Spinal cord (tissue), 9 donors: ENCODE measurements at regions not wholly inside any gene's neighbourhood (a gene's known extent, or its start where the extent isn't known, plus 50 kb on each side); places are given as distances from the start of the nearest gene placed in this dataset.
A peak's percentile ranks its signal among the peaks of the same experiment; 100 is the strongest.

Experiments used
- DNase-seq, 6 donors: peaks; one replicate each; pipeline versions ENCODE4 v3.0.0 to v3.0.0-alpha.2; 2013 to 2015; ENCODE audit warnings: low spot score in 6 of 6, low read depth in 4 of 6
- H3K27ac ChIP-seq: one replicate; pipeline ENCODE4 v1.5.1; 2013; ENCODE audit warnings: low read depth, low read length, control low read depth
- H3K27me3 ChIP-seq: one replicate; pipeline ENCODE4 v1.6.1; 2013; ENCODE audit warnings: low read length; ENCODE audit not compliant: control insufficient read depth, insufficient read depth
- H3K36me3 ChIP-seq: one replicate; pipeline ENCODE4 v1.6.1; 2013; ENCODE audit warnings: low read length; ENCODE audit not compliant: control insufficient read depth, insufficient read depth
- H3K4me1 ChIP-seq: one replicate; pipeline ENCODE4 v1.6.1; 2013; ENCODE audit warnings: low read length; ENCODE audit not compliant: control insufficient read depth, insufficient read depth
- H3K4me3 ChIP-seq: one replicate; pipeline ENCODE4 v1.5.1; 2013; ENCODE audit warnings: low read depth, low read length, control low read depth
- H3K9me3 ChIP-seq: one replicate; pipeline ENCODE4 v1.6.1; 2013; ENCODE audit warnings: low read length; ENCODE audit not compliant: control insufficient read depth, insufficient read depth
- WGBS: methylation state at CpG from one replicate; pipeline ENCODE4 v1.1.5; 2013; ENCODE audit warnings: missing lambda C conversion rate; ENCODE audit not compliant: insufficient coverage; 5-methylcytosine and 5-hydroxymethylcytosine counted together
- donor health status: healthy.

DNA sequence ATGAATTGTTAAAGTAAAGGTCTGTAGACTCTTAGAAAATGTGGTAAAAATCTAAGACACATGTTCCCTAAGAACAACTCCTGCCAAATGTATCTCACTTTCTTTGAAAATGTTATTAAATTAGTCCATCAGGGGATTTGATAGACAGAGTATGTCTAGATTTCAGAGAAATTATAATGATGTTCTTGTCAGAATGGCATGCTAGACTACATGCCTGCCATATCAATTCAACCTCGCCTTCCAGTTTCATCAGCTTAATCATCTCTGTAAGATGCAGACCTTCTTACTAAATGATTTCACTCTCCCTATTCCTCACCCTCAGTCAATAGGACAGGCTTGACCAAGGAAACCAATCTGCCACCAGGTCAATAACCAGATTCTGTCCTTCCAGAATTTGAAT is 368.4 kb downstream of the TXNL1 start:
- H3K9me3 ChIP-seq: no peaks in the 10 kb centered on the region
- H3K27me3 ChIP-seq: no peaks in the 10 kb centered on the region
- no peaks in the 10 kb centered on the region for H3K36me3 ChIP-seq
- no peak overlapping the region for H3K27ac ChIP-seq
- H3K4me3 ChIP-seq: no peak overlapping the region
- 100% methylated on average over 1 of the region's 1 CpG for WGBS
- DNase-seq: no peak
- H3K4me1 ChIP-seq: no peaks in the 10 kb centered on the region

DNA sequence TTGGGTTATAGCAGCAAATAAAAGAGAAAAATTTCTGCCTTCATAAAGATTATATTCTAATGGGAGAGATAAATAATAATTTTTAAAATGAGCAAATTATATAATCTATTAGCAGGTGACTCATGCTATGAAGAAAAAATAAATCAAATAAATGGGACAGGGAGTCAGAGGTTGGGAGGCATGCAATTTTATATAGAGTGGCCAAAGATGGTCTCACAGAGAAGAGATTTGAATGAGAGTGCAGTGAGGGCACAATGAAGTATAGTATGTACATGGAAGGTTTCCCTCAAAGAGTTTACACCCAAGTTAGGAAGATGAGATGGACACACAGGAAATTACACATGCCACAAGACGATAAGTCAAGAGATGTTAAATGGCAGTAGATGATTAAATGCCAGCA is 369.4 kb downstream of the TXNL1 start:
- no peak for DNase-seq
- Histone ChIP-seq H3K36me3 (no peaks in the 10 kb centered on the region), H3K4me3 (no peak overlapping the region), H3K27ac (no peak overlapping the region), H3K27me3 (no peaks in the 10 kb centered on the region), H3K9me3 (no peaks in the 10 kb centered on the region), H3K4me1 (no peaks in the 10 kb centered on the region)
- 90% methylated on average over 1 of the region's 1 CpG for WGBS

DNA sequence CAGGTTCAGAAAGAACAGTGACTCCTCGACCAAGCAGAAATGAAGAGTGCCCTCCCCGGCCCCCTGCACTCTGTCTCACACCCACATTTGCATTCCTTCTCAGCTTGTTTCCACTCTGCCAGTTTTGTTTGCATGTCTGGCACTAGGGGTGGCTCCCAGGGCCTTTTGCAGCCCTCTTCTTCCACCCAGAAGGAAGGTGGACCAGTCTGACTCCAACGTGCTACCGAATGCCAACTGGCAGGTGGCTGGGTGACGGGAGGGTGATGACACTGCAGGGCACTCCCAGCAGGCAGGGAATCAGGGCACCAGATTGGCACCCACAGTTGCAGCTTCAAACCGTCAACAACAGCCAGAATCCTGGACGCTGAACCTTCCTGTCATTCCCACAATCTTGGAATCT is 371.1 kb downstream of the TXNL1 start:
- DNase-seq: peak in 1 of 6 donors; percentile 81

DNA sequence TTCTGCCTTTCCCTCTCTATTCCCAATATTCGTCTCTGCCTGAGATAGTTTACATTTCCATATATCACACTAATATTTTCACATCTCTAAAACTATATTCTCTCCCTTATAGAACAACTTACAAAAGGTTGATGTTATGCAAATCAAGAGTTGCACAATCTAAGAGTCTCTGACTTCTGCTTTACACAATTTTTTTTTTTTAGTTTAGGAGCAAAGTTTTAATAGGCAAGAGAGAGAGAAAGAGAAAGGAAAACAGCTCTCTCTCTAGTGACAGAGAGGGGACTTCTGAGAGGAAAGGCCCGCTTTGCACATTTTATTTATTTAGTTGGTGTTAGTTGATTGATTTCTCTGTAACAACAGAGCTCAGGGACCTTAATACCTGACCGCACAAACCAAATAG is 380.2 kb downstream of the TXNL1 start:
- H3K9me3 ChIP-seq: no peaks in the 10 kb centered on the region
- H3K27me3 ChIP-seq: no peaks in the 10 kb centered on the region
- WGBS: 78% methylated on average over 1 of the region's 3 CpGs
- H3K36me3 ChIP-seq: no peaks in the 10 kb centered on the region
- no peaks in the 10 kb centered on the region for H3K4me1 ChIP-seq
- no peak overlapping the region for H3K4me3 ChIP-seq
- H3K27ac ChIP-seq: no peak overlapping the region
- no peak for DNase-seq

More for the DNA sequence above, 371.1 kb downstream of the TXNL1 start:
- Histone ChIP-seq H3K27me3 (no peaks in the 10 kb centered on the region), H3K4me3 (no peak overlapping the region), H3K9me3 (no peaks in the 10 kb centered on the region), H3K36me3 (no peaks in the 10 kb centered on the region), H3K27ac (no peak overlapping the region), H3K4me1 (no peaks in the 10 kb centered on the region)
- WGBS: 69% methylated on average over 7 of the region's 7 CpGs

DNA sequence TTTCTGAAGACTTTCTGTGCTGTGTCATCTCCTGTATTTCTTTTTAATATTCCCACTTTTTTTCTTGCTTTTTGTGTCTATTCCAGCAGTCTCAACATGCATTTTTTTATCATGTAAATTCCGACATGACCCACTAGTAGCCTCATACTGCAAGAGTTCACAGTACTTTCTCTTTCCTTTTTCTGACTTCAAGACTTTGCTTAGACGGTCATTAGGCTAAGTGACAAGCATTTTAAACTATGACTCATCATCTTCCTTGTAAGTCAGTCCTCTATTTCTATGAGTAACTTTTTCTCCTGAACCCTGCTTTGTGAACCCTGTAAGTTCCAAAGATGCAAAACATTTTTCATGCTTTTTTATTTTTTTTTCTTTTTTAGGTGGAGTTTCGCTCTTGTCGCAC is 381.2 kb downstream of the TXNL1 start:
- no peaks in the 10 kb centered on the region for H3K9me3 ChIP-seq
- H3K4me3 ChIP-seq: no peak overlapping the region
- H3K4me1 ChIP-seq: no peaks in the 10 kb centered on the region
- no peaks in the 10 kb centered on the region for H3K27me3 ChIP-seq
- 56% methylated on average over 2 of the region's 4 CpGs for WGBS
- DNase-seq: no peak
- H3K36me3 ChIP-seq: no peaks in the 10 kb centered on the region
- H3K27ac ChIP-seq: no peak overlapping the region

DNA sequence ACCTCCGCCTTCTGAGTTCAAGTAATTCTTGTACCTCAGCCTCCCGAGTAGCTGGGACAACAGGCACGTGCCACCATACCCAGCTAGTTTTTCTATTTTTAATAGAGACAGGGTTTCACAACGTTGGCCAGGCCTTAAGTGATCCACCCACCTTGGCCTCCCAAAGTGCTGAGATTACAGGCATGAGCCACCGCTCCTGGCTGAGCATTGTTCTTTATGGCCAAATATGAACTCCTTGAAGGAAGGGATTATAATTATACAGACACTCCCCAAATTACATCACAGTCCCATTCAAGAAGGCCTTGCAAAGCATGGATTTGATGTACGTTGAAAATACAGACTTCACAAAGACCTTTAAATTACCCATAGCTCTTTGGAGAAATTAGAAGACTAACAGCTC is 381.7 kb downstream of the TXNL1 start:
- 83% methylated on average over 4 of the region's 6 CpGs for WGBS
- H3K36me3 ChIP-seq: no peaks in the 10 kb centered on the region
- H3K4me3 ChIP-seq: no peak overlapping the region
- H3K27me3 ChIP-seq: no peaks in the 10 kb centered on the region
- no peaks in the 10 kb centered on the region for H3K9me3 ChIP-seq
- no peaks in the 10 kb centered on the region for H3K4me1 ChIP-seq
- H3K27ac ChIP-seq: no peak overlapping the region
- no peak for DNase-seq

DNA sequence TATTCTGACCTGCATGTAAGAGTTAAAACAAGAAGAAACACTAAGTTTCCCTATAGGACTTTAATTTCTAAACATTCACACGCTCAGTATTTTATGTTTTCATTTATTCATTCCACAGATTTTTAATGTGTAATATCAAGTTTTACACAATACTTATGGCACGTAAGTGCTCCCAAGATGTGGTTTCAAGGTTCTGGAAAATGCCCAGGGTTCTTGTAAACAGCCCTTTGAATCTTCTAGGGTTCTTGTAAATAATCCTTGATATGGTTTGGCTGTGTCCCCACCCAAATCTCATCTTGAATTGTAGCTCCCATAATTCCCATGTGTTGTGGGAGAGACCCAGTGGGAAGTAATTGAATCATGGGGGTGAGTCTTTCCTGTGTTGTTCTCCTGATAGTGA is 383.0 kb downstream of the TXNL1 start:
- Histone ChIP-seq H3K9me3 (no peaks in the 10 kb centered on the region), H3K27ac (no peak overlapping the region), H3K4me1 (no peaks in the 10 kb centered on the region), H3K36me3 (no peaks in the 10 kb centered on the region), H3K4me3 (no peak overlapping the region), H3K27me3 (no peaks in the 10 kb centered on the region)
- no CpG with 5 or more reads among the region's 2 CpGs for WGBS
- no peak for DNase-seq

DNA sequence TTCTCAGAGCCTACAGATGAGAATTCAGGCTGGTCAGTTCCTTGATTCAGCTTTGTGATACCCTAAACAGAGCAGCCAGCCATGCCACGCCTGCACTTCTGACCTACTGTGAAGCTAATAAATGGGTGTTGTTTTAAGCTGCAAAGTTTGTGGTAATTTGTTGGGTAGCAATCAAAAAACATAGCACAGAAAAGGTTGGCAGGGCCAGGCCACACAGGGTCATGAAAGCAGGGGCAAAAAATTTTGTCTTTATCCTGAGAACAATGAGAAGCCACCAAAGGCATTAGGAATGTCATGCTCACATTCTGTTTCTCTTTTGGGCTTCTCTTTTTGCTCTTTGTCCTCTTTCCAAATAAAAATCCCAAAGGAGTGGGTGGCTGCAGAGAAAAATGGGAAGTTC is 385.9 kb downstream of the TXNL1 start:
- Histone ChIP-seq H3K4me3 (no peak overlapping the region), H3K27me3 (no peaks in the 10 kb centered on the region), H3K4me1 (no peaks in the 10 kb centered on the region), H3K9me3 (no peaks in the 10 kb centered on the region), H3K27ac (no peak overlapping the region), H3K36me3 (no peaks in the 10 kb centered on the region)
- no peak for DNase-seq
- 100% methylated on average over 1 of the region's 1 CpG for WGBS

DNA sequence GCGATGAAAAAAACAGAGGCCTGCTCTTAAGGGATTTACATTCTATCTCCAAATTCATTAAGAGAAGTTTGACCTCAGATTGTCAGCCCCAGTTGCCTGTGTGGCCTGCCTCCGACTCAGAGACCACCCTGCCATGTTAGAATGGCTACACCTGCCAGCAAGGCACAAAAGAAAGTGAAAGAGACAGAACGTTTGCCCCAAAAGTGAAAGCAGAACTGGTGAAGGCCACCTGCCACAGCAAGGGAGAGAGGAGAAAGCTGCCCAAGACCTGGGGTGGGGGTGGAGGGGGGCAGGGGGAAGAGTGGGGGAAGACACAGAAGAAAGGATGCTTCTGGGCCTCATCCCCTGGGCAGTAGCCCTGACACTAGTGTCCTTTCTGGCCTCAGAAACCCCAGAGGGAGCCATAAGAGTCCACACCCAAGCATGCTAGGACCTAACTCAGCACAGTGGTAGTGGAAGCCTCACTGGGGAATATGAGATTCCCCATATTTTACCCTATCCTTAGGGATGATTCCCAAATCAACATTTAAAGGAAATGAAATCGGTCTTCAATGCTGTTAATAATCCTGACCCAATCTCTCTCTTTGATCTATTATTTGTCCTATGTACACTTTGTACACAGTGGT is 389.7 kb downstream of the TXNL1 start:
- no peaks in the 10 kb centered on the region for H3K27me3 ChIP-seq
- H3K27ac ChIP-seq: no peak overlapping the region
- H3K4me1 ChIP-seq: no peaks in the 10 kb centered on the region
- WGBS: 45% methylated on average over 2 of the region's 4 CpGs
- no peak overlapping the region for H3K4me3 ChIP-seq
- no peaks in the 10 kb centered on the region for H3K9me3 ChIP-seq
- H3K36me3 ChIP-seq: no peaks in the 10 kb centered on the region
- DNase-seq: no peak

DNA sequence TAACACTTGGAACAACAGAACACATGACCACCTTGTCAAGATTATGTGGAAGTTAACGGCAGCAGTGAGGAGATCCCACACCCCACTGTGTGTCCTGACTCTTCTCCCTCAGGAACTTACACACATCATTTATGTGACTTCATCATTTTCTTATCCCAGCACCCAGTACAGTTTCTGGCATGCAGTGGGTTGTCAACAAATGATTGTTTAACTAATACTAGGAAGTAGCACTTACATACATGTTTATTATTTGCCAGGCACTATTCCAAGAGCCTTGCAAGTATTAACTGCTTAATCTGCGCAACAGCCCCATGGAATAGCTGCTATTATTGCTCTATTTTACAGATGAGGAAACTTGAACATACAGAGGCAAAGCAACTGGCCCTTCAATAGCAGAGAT is 391.5 kb downstream of the TXNL1 start:
- H3K27me3 ChIP-seq: no peaks in the 10 kb centered on the region
- no peaks in the 10 kb centered on the region for H3K36me3 ChIP-seq
- no peak for DNase-seq
- no peaks in the 10 kb centered on the region for H3K4me1 ChIP-seq
- no peaks in the 10 kb centered on the region for H3K9me3 ChIP-seq
- H3K4me3 ChIP-seq: no peak overlapping the region
- 100% methylated on average over 1 of the region's 2 CpGs for WGBS
- H3K27ac ChIP-seq: no peak overlapping the region
